ENCODE measurements at regions not wholly inside any gene's neighbourhood (a gene's known extent, or its start where the extent isn't known, plus 50 kb on each side); places are given as distances from the start of the nearest gene placed in this dataset.

DNA sequence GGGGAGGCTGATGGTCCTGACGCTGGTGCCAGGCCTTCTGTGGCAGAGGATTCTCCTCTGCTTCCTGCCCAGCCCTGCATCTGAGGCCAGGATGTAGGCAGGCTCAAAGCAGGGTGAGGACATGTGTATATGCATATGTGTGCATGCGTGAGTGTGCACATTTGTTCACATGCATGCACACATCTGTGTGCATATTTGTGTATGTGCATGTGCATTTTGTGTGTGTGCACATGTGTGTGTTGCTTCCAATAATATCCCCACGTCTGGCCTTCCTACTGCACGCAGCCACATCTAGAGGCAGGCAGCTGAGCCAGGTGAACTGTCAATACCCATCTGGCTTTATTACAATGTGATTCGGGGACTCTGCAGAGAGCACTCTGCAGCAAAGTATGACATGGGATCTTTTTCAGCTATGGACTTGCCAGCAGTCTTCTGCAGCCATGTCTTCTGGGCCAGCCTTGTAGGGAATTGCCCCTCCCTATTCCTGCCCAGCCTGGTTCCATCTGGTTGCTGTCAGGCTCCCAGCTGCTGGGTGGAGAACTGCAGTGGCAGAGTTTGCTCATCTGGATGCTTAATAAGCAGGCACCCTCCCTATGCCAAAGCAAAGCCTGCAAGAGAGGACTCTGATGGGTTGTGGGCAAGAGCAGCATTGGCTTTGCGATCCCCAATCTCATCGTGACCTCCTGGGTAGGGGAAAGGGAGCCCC, 140.7 kb downstream of the PFKFB3 start:
- H3K4me1 ChIP-seq, result peaks cover 21% of the 10 kb centered on the region
- intact Hi-C loops (cut with DNase I), result no loop called here
- no peaks in the 10 kb centered on the region for H3K27me3 ChIP-seq (ENCODE audit: low read depth)
- TF ChIP-seq, protein P1, sequence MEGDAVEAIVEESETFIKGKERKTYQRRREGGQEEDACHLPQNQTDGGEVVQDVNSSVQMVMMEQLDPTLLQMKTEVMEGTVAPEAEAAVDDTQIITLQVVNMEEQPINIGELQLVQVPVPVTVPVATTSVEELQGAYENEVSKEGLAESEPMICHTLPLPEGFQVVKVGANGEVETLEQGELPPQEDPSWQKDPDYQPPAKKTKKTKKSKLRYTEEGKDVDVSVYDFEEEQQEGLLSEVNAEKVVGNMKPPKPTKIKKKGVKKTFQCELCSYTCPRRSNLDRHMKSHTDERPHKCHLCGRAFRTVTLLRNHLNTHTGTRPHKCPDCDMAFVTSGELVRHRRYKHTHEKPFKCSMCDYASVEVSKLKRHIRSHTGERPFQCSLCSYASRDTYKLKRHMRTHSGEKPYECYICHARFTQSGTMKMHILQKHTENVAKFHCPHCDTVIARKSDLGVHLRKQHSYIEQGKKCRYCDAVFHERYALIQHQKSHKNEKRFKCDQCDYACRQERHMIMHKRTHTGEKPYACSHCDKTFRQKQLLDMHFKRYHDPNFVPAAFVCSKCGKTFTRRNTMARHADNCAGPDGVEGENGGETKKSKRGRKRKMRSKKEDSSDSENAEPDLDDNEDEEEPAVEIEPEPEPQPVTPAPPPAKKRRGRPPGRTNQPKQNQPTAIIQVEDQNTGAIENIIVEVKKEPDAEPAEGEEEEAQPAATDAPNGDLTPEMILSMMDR (IDR thresholded peaks at IDR 0.05), result no peak
- H3K36me3 ChIP-seq, result no peaks in the 10 kb centered on the region
- no peak overlapping the region for H3K4me3 ChIP-seq
- ATAC-seq (no peak), DNase-seq (no peak)
- H3K27ac ChIP-seq, result no peak overlapping the region
- H3K9me3 ChIP-seq, result no peaks in the 10 kb centered on the region

DNA sequence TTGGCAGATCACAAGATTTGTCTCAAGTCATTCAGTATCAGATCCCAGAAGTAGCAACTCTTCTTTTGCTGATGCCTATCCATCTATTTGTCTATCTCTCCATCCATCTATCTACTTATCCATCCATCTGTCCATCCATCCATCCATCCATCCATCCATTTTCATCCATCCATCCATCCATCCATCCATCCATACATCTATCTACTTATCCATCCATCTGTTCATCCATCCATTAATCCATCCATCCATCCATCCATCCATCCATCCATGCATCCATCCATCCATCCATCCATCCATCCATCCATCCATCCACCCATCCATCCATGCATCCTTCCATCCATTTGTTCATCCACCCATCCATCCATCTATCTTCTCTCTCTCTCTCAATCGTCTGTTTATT, 142.7 kb downstream of the PFKFB3 start:
- Histone ChIP-seq H3K9me3 (no peaks in the 10 kb centered on the region), H3K27ac (no peak overlapping the region), H3K4me1 (peaks cover 27% of the 10 kb centered on the region), H3K36me3 (no peaks in the 10 kb centered on the region), H3K27me3 (ENCODE audit: low read depth) (no peaks in the 10 kb centered on the region), H3K4me3 (no peak overlapping the region)
- no peak for DNase-seq
- intact Hi-C loops (cut with DNase I), result no loop called here
- ATAC-seq, result no peak
- TF ChIP-seq, protein P1 (IDR thresholded peaks at IDR 0.05), result no peak

DNA sequence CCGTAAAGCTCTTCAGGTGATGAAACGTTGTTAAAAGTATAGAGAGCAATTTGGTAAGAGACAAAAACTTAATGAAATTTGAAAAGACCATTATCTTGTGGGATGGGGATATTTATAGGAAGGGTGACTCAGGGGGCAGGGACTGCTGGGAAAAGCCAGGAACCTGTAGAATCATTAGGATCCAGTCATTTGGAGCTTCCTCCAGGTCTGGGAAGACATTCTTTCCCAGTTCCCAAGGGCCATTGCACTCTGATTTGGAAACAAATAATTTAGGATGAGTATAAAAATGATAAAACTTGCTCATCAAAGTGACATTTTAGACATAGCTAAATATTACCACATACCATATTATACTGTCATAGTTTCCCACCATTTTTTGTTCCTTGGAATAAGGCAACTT, 143.9 kb downstream of the PFKFB3 start:
- Histone ChIP-seq H3K27ac (no peak overlapping the region), H3K36me3 (no peaks in the 10 kb centered on the region), H3K27me3 (ENCODE audit: low read depth) (no peaks in the 10 kb centered on the region), H3K9me3 (no peaks in the 10 kb centered on the region), H3K4me1 (peaks cover 27% of the 10 kb centered on the region), H3K4me3 (no peak overlapping the region)
- TF ChIP-seq, protein P1 (IDR thresholded peaks at IDR 0.05), result no peak
- no peak for ATAC-seq
- intact Hi-C loops (cut with DNase I), result no loop called here
- no peak for DNase-seq

DNA sequence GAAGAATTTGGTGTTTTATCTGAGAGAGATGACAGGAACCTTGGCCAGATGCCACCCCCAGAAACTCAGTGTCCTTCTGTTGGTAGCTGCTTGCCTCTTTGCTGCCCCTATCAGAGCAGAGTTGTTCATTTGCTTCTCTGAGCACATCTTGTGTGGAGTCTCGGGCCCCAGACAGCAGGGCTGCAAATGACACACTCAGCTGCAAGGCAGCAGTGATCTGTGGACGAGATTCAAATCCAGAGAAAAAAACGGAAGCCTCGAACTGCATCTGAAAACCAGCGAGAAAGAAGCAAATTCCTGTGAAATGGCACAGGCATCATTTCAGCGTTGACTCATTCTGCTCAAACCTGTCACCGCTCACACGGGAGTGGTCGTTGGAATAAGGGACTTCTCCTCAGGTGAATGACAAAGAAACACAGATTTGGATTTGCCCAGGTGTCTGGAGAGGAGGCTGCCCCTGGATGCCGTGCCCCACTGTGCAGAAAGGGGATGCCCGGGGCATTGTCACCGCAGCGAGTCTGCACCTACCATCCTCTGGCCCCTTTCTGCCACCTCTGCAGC, 144.7 kb downstream of the PFKFB3 start:
- intact Hi-C loops (cut with DNase I), result no loop called here
- Histone ChIP-seq H3K36me3 (no peaks in the 10 kb centered on the region), H3K27ac (peak overlapping the region; percentile 22), H3K4me3 (no peak overlapping the region), H3K27me3 (ENCODE audit: low read depth) (no peaks in the 10 kb centered on the region), H3K9me3 (no peaks in the 10 kb centered on the region), H3K4me1 (peaks cover 27% of the 10 kb centered on the region)
- ATAC-seq (peak; percentile 9 to 29), DNase-seq (no peak)
- TF ChIP-seq, protein P1 (IDR thresholded peaks at IDR 0.05), result no peak

DNA sequence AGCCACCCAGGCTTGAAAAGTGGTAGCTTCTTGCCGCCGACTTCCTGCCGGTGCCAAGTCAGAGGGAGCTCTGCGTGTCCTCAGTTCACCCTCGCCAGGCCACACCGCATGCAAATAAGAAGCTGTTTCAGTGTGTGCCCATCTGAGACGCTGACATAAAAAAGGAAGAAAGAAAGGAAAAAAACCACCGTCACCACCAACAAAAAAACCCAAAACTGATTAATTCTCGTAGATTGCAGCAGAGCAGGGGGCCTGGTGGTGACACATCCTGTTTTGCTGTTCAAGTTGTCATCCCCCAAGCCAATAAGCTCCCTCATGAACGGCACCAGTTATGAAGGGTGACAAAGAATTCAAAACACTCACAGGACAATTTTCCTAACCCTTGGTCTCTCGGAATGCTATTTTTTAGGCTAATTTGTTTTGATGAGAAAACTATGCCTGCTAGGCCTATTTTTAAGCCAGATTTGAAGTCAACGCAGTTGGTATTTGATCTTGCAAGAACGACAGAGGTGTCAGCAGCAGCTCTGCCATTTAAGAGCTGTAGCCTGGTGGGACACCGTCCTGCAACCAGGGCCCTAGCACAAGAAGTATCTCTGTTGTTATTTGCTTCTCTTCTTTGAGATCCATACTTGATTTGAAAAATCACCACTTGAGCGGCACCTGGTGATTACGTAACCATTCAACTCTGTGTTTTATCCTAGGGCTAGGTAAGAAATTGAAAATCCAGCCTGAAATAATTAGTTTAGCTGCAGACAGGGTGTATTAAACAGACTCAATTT, 145.6 kb downstream of the PFKFB3 start:
- peak; percentile 85 to 86 for ATAC-seq
- H3K27ac ChIP-seq, result peak overlapping the region; percentile 22
- H3K4me3 ChIP-seq, result no peak overlapping the region
- no peaks in the 10 kb centered on the region for H3K9me3 ChIP-seq
- DNase-seq, result peak; percentile 65
- intact Hi-C loops (cut with DNase I), result no loop called here
- TF ChIP-seq, protein P1 (IDR thresholded peaks at IDR 0.05), result no peak
- H3K36me3 ChIP-seq, result no peaks in the 10 kb centered on the region
- peaks cover 27% of the 10 kb centered on the region for H3K4me1 ChIP-seq
- no peaks in the 10 kb centered on the region for H3K27me3 ChIP-seq (ENCODE audit: low read depth)
